Prostate gland (tissue), 2 donors: ENCODE measurements at regions not wholly inside any gene's neighbourhood (a gene's known extent, or its start where the extent isn't known, plus 50 kb on each side); places are given as distances from the start of the nearest gene placed in this dataset.
"Not testable (repeated sequence)": the region's sequence is repeated elsewhere in the genome, so short reads cannot be mapped to it uniquely, and the experiment has no call there.

Source experiments
- DNase-seq: peaks from one replicate; pipeline ENCODE4 v3.0.0-alpha.2; 2019; ENCODE audit warnings: low spot score
- H3K27ac ChIP-seq, 2 donors: fragments of 200-600 bp; sonication (generic); 2 replicates each; pipeline ENCODE4 v1.5.1; 2017 to 2019
- H3K27me3 ChIP-seq: fragments of 200-600 bp; sonication (generic); replicated peaks from 2 replicates; pipeline ENCODE4 v1.5.1; 2019; ENCODE audit not compliant: insufficient read depth
- H3K36me3 ChIP-seq, 2 donors: fragments of 200-600 bp; sonication (generic); 1 replicate in 1 of 2; 2 replicates in 1 of 2; pipeline versions ENCODE4 v1.5.1 to v1.8.1; 2017 to 2019
- H3K4me1 ChIP-seq: fragments of 200-600 bp; sonication (generic); replicated peaks from 2 replicates; pipeline ENCODE4 v1.5.1; 2019
- H3K4me3 ChIP-seq, 2 donors: fragments of 200-600 bp; sonication (generic); 2 replicates each; pipeline ENCODE4 v1.5.1; 2017 to 2019
- H3K9me3 ChIP-seq: fragments of 200-600 bp; sonication (generic); 2 replicates; pipeline ENCODE4 v1.5.1; 2017
- POLR2A ChIP-seq: fragments of 450-650 bp; IDR thresholded peaks from one replicate; pipeline ENCODE4 v1.6.1; 2016; ENCODE audit warnings: antibody characterized with exemption, mild to moderate bottlenecking
- POLR2AphosphoS5 ChIP-seq: sonication (generic); formaldehyde crosslinking; IDR thresholded peaks from one replicate; pipeline ENCODE4 v1.6.1; 2017; ENCODE audit warnings: antibody characterized with exemption
- WGBS: methylation state at CpG from one replicate; pipeline ENCODE4 v1.1.5; 2018; 5-methylcytosine and 5-hydroxymethylcytosine counted together
- intact Hi-C: fragments of 100-400 bp; cut with DNase I; formaldehyde crosslinking; loops from one replicate; pipeline ENCODE4 v1.14.2; 2022
- TF ChIP-seq, protein P1 (sequence below), 4 experiments: fragments of 200-600 bp in 2 of 4; fragments of 450-650 bp in 2 of 4; sonication (generic) in 2 of 4; IDR thresholded peaks; 1 replicate in 3 of 4; 2 replicates in 1 of 4; pipeline ENCODE4 v1.5.1; 2016 to 2019; ENCODE audit warnings: antibody characterized with exemption in 4 of 4, mild to moderate bottlenecking in 2 of 4, moderate library complexity in 2 of 4

DNA sequence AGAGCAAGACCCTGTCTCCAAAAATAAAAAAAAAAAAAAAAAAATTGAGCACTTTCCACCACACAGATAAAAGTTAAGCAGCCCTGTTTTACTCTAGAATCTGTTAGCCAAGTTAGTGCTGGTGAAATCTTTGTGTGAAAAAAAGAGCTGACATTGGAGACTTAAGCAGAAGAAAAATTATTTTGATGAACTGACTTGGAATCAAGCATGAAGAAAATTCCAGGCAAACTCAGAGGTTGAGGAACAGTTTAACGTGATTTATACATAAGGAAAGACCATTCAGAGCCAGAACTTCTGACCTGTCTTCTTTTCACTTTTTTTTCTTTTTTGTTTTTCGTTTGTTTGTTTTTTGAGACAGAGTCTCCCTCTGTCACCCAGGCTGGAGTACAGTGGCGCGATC lies 79.6 kb upstream of the RBPJ start:
- Histone ChIP-seq H3K27ac (no peak overlapping the region), H3K4me3 (no peak overlapping the region), H3K36me3 (no peaks in the 10 kb centered on the region), H3K9me3 (no peaks in the 10 kb centered on the region), H3K4me1 (no peaks in the 10 kb centered on the region), H3K27me3 (no peaks in the 10 kb centered on the region)
- TF ChIP-seq, protein P1, sequence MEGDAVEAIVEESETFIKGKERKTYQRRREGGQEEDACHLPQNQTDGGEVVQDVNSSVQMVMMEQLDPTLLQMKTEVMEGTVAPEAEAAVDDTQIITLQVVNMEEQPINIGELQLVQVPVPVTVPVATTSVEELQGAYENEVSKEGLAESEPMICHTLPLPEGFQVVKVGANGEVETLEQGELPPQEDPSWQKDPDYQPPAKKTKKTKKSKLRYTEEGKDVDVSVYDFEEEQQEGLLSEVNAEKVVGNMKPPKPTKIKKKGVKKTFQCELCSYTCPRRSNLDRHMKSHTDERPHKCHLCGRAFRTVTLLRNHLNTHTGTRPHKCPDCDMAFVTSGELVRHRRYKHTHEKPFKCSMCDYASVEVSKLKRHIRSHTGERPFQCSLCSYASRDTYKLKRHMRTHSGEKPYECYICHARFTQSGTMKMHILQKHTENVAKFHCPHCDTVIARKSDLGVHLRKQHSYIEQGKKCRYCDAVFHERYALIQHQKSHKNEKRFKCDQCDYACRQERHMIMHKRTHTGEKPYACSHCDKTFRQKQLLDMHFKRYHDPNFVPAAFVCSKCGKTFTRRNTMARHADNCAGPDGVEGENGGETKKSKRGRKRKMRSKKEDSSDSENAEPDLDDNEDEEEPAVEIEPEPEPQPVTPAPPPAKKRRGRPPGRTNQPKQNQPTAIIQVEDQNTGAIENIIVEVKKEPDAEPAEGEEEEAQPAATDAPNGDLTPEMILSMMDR (IDR thresholded peaks at IDR 0.05): no peak
- no peak for TF ChIP-seq POLR2AphosphoS5
- DNase-seq: no peak
- intact Hi-C loops: no loop called here
- 86% methylated on average over 4 of the region's 4 CpGs for WGBS

GRCh38 chr4:26242451-26242850 lies 78.4 kb upstream of the RBPJ start:
- Histone ChIP-seq H3K36me3 (no peaks in the 10 kb centered on the region), H3K4me1 (no peaks in the 10 kb centered on the region), H3K27ac (no peak overlapping the region), H3K4me3 (no peak overlapping the region), H3K9me3 (no peaks in the 10 kb centered on the region), H3K27me3 (no peaks in the 10 kb centered on the region)
- intact Hi-C loops: no loop called here
- TF ChIP-seq POLR2AphosphoS5 (no peak), POLR2A (no peak)
- TF ChIP-seq, protein P1 (IDR thresholded peaks at IDR 0.05): no peak
- no peak for DNase-seq

DNA sequence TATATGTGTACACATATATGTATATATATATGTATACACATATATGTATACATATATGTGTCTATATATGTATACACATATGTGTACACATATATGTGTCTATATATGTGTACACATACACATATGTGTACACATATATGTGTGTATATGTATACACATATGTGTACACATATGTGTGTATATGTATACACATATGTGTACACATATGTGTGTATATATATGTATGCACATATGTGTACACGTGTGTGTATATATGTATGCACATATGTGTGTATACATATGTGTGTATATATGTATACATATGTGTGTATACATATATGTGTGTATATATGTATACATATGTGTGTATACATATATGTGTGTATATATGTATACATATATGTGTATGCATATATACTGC lies 76.7 kb upstream of the RBPJ start:
- intact Hi-C loops, H3K27me3 ChIP-seq, DNase-seq, H3K27ac ChIP-seq, H3K4me1 ChIP-seq, H3K9me3 ChIP-seq, H3K4me3 ChIP-seq, H3K36me3 ChIP-seq: not testable (repeated sequence)
- WGBS: 0% methylated on average over 1 of the region's 1 CpG

DNA sequence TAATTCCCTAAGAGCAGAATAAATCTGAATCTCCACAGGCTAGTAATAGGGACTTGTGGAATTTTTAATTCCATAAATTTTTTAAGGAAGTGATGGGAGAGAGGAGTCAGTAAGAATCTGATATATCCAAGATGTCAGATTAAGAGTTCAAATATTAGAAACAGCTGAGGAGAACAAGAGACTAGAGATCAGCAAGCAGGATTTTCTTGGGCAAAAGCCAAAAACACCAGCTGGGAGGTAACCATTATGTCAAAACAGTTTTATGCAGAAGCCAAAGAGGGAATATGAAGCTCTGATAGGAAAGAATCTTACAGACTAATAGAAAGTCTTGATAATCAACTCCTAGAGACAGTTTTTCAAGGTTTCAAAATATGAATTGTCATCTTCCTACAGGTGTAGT lies 72.2 kb upstream of the RBPJ start:
- intact Hi-C loops: no loop called here
- Histone ChIP-seq H3K36me3 (no peaks in the 10 kb centered on the region), H3K4me3 (no peak overlapping the region), H3K9me3 (no peaks in the 10 kb centered on the region), H3K27ac (no peak overlapping the region), H3K27me3 (no peaks in the 10 kb centered on the region), H3K4me1 (no peaks in the 10 kb centered on the region)
- DNase-seq: no peak
- TF ChIP-seq POLR2AphosphoS5: no peak
- no peak for TF ChIP-seq POLR2A
- TF ChIP-seq, protein P1 (IDR thresholded peaks at IDR 0.05): no peak

DNA sequence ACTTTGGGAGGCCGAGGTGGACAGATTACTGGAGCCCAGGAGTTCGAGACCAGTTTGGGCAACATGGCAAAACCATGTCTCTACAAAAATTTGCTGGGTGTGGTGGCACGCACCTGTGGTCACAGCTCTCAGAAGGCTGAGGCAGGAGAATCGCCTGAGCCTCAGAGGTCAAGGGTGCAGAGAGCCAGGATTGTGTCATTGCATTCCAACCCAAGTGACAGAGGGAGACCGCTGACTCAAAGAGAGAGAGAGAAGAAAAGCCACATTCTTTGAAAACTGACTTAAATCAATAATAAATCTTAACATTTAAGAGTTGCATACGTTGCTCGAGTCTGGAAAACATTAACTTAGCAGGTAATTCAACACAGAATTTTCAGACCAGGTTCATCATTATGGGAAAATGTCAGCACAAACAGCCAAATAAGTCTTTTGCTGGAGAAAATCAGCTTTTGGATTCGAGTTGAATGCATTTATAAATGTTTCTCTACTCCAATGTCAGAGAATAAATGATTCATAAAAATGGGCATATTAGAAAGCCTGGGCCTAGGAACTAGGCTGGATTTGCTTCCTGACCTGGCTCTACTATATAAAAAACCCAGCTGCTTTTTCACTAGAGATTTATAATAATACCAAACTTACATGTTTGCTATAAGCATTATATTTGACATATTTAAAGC lies 68.3 kb upstream of the RBPJ start:
- Histone ChIP-seq H3K27me3 (no peaks in the 10 kb centered on the region), H3K4me1 (no peaks in the 10 kb centered on the region), H3K27ac (no peak overlapping the region), H3K4me3 (no peak overlapping the region), H3K9me3 (no peaks in the 10 kb centered on the region), H3K36me3 (no peaks in the 10 kb centered on the region)
- TF ChIP-seq, protein P1 (IDR thresholded peaks at IDR 0.05): no peak
- no peak for TF ChIP-seq POLR2A
- 73% methylated on average over 8 of the region's 8 CpGs for WGBS
- DNase-seq: no peak
- intact Hi-C loops: no loop called here
